HG03159 (cell line): ENCODE measurements at regions not wholly inside any gene's neighbourhood (a gene's known extent, or its start where the extent isn't known, plus 50 kb on each side); places are given as distances from the start of the nearest gene placed in this dataset.

ENCODE experiments used
- ATAC-seq: cut with Tn5 transposase; IDR thresholded peaks from one replicate; pipeline ENCODE4 v1.9.1; 2021; ENCODE audit warnings: mild to moderate bottlenecking, moderate library complexity; ENCODE audit not compliant: unreplicated experiment

DNA sequence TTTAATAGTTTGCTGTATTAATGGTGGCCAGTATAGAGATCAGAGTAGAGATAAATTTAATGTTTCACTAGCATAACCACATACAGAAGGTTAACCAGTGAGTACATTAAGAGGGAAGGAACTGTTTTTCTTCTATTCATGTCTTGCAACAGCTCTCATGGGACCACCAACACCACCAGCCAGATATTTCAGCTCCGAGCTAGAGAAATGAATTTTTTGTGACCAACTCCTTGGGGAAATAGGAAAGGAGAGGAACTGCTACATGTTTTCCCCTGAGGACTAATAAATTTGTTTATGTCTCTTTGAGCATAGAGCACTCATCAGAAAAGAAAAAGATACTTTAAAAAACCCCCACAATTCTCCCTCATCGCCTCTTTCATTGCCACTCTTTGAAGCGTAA, 247.5 kb downstream of the MBNL1 start:
- ATAC-seq = no peak

DNA sequence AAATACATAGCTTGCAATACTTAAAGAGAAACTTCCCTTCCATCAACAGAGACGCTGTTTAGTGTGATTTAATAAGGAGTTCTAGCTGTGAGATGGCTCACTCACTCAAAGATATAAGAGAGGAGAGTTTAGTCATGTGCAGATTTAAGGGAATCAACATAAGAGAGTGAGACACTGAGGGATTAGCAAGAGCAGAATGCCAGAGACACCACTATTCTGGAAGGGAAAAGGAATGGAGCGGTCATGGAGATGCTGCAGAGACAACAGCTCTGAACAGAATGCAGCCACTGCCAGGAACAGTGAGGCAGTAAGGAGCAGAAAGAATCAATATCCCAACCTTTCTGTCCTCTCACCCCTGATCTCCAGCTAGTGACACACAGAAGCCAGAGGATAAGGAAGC, 248.8 kb downstream of the MBNL1 start:
- ATAC-seq = no peak

DNA sequence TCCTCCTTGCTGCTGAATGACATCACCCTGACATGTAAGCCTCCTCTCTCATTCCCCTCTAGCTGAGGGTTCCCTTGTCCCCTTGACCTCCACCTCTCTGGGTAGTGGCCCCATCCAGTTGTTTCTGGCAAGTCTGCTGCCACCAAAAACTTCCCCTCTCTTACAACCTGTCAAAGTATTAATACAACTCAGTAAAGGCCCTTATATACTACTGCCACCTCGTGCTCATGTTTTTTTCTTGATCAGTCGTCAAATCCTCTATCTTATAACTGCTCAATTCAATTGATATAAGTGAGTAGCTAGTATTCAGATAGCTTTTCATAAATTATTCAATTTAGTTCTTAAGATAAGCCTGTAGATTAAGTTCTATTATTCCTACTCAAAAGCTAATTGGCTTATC, 249.6 kb downstream of the MBNL1 start:
- ATAC-seq = no peak

DNA sequence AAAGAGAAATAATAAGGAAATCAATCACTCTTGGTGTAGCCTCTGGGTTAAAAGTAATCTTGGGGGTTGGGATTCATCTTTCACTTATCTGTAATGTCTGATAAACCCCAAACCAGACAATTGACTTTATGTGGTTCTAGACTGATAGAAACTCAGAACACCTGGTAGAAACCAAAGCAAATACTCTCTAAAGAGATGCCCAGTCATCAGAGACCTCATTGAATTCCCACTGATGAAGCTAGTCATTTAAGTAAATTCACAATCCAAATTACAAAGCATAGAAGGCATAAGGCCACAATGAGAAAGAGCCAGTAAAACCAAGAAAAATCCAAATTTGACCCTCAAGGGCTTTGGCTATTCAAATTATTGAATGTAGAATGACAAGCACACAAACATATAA, 250.6 kb downstream of the MBNL1 start:
- ATAC-seq = peak; percentile 46

DNA sequence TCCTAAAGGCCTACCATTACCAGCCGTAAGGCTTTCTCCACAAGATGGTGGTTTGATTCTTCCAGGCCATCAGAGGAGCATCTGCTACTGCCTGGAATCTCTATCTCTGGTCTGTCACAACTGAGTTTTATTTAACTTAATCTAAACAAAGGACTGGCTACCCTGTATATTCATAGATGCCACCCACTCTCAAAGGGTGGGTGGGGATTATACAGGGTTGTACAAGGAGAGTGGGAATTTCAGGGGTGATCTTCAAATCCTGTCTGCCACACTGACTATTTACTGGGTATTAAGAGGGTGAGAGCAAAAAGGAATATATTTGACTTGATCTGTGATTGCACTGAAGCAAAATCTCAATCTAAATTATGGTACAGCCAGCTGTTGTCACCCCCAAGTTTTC, 253.3 kb downstream of the MBNL1 start:
- ATAC-seq = no peak

DNA sequence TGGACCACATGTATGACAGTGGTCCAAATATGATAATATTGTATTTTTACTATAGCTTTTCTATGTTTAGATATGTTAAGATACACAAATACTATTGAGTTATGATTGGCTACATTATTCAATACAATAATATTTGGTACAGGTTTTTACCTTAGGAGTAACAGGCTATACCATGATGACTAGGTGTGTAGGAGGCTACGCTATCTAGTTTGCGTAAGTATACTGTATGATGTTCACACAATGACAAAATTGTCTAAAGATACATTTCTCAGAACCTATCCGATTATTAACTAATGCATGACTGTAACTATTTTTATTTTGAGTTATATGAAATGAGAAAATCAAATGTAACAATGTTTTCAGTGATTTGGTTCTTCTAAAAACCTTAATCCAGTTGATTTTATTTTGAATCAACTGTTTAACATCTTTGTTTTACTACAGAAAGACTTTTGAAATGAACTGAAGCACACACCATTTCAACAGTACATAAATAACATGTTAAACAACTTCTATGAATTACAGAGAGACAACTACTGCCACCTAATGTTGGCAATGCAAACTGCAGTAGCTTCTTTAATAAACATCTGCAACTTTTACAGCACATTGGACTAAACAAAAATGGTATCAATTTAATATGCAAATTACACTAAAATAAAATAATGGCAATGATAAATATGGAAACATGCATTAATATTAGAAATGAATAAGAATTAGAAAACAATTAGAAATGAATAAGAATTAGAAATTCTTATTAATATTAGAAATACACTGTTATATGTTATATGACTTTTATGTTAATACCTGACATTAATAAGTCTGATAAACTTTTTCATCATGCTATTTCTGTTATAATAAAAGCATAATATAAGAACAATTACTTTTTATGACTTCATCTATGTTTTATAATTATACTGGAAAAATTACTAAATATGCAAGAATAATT, 255.7 kb downstream of the MBNL1 start:
- peak; percentile 63 for ATAC-seq

DNA sequence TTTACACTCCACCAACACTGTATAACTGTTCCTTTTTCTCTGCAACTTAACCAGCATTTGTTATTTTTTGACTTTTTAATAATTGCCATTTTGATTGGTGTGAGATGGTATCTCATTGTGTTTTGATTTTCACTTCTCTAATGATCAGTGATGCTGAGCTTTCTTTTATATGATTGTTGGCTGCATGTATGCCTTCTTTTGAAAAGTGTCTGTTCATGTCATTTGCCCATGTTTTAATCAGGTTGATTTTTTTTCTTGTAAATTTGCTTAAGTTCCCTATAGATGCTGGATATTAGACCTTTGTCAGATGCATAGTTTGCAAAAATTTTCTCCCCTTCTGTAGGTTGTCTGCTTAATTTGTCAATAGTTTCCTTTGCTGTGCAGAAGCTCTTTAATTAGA, 263.0 kb downstream of the MBNL1 start:
- no peak for ATAC-seq

DNA sequence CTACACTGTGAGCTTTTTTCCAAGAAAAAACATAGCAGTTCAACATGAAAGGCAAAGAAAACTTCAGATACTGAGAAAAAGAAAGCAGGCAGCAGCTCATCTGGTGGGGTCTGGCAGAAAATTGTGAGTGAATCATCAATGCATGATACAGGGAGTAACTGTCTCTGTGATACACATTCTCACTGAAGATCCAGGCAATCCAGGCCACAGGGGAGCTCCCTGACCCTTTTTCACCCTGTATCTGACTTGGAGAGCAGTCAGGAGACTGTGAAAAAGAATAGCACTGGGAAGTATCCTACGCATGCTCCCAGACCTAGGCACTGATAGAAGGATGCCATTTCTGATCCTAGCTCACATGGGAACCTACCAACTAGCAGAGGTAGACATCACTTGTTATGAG, 269.8 kb downstream of the MBNL1 start:
- no peak for ATAC-seq

DNA sequence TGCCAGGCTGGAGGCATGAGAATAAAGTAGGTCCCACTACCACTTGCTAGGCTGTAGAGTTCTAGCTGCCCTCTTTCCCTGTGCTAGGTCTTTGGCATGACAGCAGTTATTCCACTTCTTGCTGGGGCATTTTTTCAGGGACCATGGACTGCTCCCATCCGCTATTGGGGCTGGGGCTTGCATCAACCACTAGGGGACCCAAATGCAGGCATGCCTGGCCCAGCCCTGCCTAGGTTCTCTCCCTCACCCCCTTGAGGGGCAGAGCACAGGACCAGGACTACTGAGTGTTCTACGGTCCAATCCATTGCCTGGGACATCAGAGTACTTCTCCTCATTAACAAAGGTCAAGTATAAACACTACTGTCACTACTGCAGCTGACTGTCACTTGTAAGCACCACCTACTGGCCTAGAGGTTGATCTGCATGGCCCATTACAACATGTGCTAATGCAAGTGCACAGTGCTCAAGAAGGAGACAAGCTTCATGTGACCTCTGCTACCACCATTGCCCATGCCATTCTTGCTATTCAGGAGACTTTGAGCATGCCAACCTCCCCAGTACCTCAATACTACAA, 270.5 kb downstream of the MBNL1 start:
- no peak for ATAC-seq

DNA sequence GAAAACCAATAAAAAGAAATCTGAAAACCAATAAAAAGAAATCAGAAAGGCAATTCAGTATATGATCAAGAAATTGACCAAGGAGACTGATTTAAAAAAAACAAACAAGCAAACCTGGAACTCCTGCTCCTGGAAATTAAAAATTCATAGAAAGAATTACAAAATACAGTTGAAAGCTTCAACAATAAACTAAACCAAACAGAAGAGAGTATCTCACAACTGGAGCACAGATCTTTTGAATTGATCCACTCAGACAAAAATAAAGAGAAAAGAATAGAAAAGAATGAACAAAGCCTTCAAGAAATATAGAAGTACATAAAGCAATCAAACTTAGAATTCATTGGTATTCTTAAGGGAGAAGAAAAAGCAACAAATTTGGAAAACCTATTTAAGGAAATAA, 271.4 kb downstream of the MBNL1 start:
- no peak for ATAC-seq

DNA sequence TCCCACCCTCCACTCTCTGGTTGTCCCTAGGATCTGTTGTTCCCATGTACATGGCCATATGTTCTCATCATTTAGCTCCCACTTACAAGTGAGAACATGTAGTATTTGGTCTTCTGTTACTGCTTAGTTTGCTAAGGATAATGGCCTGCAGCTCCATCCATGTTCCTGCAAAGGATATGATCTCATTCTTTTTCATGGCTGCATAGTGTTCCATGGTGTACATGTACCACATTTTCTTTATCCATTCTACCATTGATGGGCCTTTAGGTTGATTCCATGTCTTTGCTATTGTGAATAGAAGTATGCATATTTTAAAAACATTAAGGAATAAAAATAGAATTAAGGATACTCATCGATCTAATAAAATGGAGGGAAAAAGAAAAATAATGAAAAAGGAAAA, 278.4 kb downstream of the MBNL1 start:
- no peak for ATAC-seq

DNA sequence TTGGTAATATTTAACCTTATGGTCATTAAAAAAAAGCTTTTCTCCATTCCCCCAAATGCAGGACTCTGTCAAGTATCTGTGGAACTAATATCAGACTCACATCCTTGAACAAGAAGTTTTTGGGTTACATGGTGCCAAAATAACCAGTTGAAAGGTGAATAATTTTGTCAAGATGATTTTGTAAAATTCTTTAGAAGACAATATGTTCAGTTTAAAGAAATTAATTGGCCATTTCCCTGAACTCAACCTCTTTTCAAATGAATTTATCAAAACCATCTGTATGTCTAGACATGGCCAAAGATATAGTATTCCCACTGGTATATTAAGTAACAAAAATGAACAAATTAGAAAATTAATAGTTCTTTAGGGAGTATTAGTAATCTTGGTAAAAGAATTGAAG, 280.5 kb downstream of the MBNL1 start:
- ATAC-seq = no peak

DNA sequence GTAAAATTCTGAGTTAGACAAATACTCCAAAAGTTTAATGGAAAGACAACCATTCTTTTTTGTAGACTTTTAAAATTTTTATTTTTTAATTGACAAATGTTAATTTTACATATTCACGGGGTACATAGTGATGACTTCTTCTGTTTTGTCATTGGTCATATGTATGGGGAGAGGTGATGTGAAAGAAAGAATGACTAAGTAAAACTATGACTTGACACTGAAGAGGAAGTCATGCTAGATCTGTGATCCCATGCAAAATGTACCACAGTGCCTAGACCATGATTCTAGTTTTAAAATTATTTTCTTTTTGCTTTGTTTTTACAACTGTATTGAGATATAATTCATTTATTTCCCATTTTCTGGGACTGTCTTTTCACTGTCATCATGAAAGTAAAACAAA, 281.6 kb downstream of the MBNL1 start:
- no peak for ATAC-seq

DNA sequence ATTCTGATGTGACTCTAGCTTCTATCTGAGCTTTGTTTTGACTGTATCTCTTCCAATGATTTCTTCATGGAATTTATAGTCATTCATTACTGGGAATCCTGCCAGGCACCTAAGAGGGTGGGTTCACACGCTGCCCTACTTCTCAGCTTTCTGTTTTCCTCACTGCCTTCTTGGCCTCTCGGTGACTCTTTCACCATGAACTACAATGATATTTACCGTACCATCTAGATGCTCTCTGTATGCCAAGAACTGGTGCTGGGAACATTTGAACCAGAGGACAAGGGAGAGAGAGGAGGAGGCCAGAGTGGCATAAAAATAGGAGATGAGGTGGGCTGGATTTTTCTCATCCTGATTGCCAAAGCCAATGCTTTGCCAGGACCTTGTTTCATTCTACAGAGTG, 280.0 kb upstream of the P2RY1 start:
- ATAC-seq = no peak

DNA sequence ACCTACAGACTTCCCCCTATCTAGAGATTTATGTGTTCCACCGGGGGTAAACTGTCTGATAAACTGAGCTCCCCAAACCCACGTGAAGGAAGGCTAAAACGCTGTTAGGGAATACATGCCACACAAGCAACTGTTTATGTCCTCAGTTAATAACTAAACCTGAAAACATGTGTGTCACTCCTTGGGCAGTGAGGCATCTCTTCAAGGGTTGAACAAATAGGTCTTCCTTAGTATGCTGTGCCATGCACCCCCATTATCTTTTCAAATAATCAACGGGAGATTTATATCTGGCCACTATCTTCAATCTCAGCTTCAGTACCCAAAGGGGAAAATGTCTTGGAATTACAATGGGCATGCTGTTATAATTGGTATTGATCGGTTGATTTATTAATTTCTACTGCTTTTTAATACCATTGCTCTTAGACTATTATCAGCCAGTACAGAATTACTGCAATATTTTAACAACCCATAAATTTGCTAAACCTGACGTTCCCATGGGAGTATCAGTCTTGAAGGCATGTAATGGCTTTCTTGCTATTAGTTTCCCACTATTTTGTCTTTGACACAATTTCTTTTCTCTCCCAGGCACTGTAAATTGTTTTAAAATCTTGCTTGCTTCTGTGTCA, 279.2 kb upstream of the P2RY1 start:
- ATAC-seq = no peak

DNA sequence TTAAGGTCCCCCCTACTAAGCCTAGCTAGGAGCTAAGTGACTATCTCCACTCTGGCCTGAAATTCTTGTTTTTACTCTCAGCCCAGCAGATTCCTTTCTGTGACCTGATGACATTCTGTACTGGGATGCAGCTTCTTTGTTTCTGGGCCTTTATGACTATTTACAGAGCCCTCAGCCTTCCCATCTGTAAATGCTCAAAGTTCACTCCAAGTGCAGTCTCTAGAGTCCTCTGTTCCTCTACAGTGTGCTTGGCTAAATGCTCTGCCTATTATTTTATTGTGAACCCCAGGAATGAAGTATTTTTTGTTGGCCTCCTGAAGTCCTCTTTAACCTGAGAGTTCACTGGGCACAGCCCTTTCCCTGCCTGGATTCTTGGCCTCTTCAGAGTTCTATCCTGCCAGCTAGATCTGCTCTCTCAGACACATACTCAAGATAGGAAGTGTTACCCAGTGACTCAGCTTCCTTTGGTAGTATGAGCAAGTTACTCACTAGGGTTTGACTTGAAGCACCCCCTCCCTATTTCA, 278.1 kb upstream of the P2RY1 start:
- peak; percentile 71 for ATAC-seq

DNA sequence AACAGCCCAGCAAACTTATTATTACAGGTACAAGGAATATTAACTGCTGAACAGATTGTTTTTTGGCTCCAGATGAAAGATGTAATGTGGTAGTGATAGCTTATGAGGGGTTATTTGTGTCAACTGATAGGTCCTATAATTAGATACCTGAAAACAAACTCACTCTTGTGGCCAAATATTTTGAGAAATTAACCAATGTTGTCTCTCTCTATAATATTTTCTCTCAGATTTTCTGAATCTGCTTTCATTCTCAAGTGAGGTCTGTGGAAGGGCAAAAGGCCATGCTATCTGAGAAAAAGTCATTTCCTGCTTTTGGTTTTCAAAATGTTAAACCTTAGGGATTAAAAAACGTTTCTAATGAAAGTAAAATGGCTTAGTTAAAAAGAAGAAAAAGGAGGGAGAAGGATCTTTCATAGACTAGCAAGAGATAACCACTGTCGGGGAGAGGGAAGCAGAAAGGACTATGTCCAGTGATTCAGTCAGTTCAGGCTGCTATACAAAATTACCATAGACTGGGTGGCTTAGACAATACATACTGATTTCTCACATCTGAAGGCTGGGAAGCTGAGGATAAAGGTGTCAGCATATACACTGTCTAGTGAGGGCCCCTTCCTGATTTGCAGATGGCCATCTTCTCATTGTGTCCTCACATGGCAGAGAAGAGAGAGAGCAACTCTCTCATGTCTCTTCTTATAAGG, 277.5 kb upstream of the P2RY1 start:
- peak; percentile 62 for ATAC-seq

DNA sequence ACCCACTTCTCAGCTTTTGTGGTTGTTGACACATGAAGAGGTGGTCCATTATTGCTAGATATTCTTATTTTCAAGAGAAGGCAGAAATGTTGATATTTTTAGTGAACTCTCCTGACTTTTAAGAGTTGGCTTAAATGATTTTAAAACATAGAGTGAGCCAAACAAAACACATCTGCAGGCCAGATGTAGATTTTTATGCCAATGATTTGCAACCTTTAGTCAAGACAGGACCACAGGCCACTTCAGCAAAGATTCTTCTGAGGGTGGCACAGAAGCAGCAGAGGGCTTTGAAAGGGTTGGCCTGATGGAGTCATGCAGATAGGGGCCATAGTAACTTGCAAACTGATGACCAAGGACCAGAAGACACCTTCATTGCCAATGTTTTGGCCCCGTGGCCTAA, 276.5 kb upstream of the P2RY1 start:
- no peak for ATAC-seq

DNA sequence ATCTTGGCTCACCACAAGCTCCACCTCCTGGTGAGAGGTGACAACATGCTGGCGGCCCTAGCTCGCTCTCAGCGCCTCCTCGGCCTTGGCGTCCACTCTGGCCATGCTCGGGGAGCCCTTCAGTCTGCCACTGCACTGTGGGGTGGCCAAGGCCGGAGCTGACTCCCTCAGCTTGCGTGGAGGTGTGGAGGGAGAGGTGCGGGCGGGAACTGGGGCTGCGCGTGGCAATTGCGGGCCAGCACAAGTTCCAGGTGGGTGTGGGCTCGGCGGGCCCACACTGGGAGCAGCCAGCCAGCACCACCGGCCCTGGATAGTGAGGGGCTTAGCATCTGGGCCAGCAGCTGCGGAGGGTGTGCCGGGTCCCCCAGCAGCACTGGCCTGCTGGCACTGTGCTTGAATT, 275.7 kb upstream of the P2RY1 start:
- ATAC-seq = no peak

DNA sequence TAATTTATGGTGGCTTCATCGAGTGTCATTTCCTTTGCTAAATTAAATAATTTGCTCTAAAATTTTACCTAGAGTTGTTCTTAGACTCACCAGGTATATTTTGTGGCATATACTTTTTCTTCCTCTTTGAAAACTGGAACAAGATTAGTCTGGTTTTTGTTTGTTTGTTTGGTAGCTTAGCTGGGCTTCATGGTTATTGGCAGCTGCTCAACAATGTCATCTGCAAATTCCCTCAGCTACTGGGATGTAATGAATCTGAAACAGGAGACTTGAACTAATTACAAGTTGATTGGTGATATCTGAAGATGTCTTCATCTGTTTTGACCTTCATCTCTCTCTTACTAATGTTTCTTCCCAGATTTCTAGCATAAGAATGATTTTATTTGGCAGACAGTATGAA, 270.5 kb upstream of the P2RY1 start:
- ATAC-seq = no peak

DNA sequence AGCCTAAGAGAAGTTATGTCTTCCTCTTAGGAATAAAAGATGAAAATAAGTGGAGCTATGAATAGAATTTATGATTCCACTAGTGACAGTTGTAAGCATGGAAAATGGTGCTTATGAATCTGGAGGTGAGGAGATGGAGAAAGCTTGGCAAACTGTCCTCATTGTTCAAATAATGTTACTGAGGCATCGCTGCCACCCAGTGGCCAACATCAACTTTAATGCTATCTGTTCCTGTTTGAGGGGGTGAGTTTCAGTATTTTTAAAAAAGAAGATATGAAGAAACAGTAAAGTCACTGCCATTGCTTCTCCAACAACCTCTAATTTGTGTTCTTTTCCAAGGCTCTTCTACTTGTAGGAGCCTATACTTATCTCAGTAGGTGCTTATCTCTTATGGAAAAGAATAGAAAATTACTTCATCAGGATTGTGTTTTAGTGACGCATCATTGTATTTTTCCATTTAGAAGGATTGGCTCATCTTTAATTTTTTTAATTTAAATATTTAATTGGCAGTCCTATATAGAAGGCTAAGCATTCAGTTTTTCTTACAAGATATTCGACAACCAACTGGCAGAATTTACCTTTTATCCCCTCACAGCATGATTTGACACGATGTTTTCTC, 260.4 kb upstream of the P2RY1 start:
- ATAC-seq = peak; percentile 82
